Immature natural killer cell (primary cell): ENCODE measurements at regions not wholly inside any gene's neighbourhood (a gene's known extent, or its start where the extent isn't known, plus 50 kb on each side); places are given as distances from the start of the nearest gene placed in this dataset.
A peak's percentile ranks its signal among the peaks of the same experiment; 100 is the strongest.

Source experiments
- DNase-seq, 3 donors: peaks; one replicate each; pipeline ENCODE4 v3.0.0; 2022; ENCODE audit warnings: mixed read lengths in 1 of 3
- H3K27ac Mint-ChIP-seq, 6 donors: one replicate each; pipeline ENCODE4 v1.8.0; 2020; ENCODE audit warnings: mixed read lengths in 6 of 6, mild to moderate bottlenecking in 5 of 6, inconsistent platforms in 4 of 6, moderate library complexity in 3 of 6
- H3K27me3 Mint-ChIP-seq, 3 donors: one replicate each; pipeline ENCODE4 v1.8.0; 2020 to 2021; ENCODE audit warnings: low read depth in 3 of 3, mild to moderate bottlenecking in 3 of 3, mixed read lengths in 3 of 3, moderate library complexity in 3 of 3, inconsistent platforms in 1 of 3
- H3K36me3 Mint-ChIP-seq, 3 donors: one replicate each; pipeline ENCODE4 v1.8.0; 2020; ENCODE audit warnings: mixed read lengths in 3 of 3, inconsistent platforms in 2 of 3, mild to moderate bottlenecking in 2 of 3
- H3K4me1 Mint-ChIP-seq, 2 donors: one replicate each; pipeline ENCODE4 v1.8.0; 2020; ENCODE audit warnings: inconsistent platforms in 2 of 2, mild to moderate bottlenecking in 2 of 2, mixed read lengths in 2 of 2, moderate library complexity in 1 of 2
- H3K4me3 Mint-ChIP-seq, 5 donors: one replicate each; pipeline ENCODE4 v1.8.0; 2020; ENCODE audit warnings: mild to moderate bottlenecking in 5 of 5, mixed read lengths in 5 of 5, inconsistent platforms in 3 of 5, moderate library complexity in 3 of 5
- H3K9me3 Mint-ChIP-seq, 6 donors: one replicate each; pipeline ENCODE4 v1.8.0; 2020; ENCODE audit warnings: mild to moderate bottlenecking in 6 of 6, mixed read lengths in 6 of 6, inconsistent platforms in 4 of 6, moderate library complexity in 3 of 6

- Mint-ChIP-seq H3K9me3 (peaks cover 0 to 3% (median 0%) of the 10 kb centered on the region in 6 donors), H3K27ac (no peak overlapping the region), H3K4me1 (no peaks in the 10 kb centered on the region), H3K27me3 (peaks cover 2 to 4% (median 3%) of the 10 kb centered on the region in 3 donors), H3K36me3 (peaks cover 0 to 3% (median 2%) of the 10 kb centered on the region in 3 donors), H3K4me3 (no peak overlapping the region)
- DNase-seq = no peak
Measured at GRCh38 chr13:50410921-50411746, 395.9 kb downstream of the KCNRG start.

DNA sequence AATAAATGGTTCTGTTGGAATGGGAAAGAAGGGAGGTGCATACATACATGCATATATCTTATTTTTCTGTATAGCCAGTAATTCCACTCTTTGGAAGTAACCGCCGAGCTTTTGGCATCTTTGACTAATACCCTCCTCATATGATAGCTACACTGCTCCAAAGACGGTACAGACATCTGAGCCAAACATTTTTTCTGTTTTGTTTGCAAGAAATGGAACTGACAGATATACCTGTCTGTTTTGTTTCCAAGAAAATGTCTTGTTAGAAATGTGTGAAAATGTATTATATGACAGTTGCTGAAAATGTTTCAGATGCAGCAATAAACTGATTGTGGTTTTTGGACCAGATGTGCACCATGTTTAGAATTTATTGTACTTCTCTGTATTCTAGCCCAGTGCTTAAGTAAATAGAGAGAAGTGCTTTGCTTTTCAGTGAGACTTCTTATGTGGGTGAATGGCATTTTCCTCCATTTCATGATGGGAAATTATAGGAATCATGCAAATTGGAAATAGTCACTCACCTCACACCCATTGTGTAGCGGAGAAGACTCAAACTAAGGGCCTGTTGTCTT lies 396.9 kb downstream of the KCNRG start:
- peaks cover 0 to 3% (median 0%) of the 10 kb centered on the region in 6 donors for H3K9me3 Mint-ChIP-seq
- H3K27me3 Mint-ChIP-seq = peaks cover 0 to 4% (median 2%) of the 10 kb centered on the region in 3 donors
- H3K36me3 Mint-ChIP-seq = peaks cover 0 to 3% (median 2%) of the 10 kb centered on the region in 3 donors
- H3K4me3 Mint-ChIP-seq = no peak overlapping the region
- no peak for DNase-seq
- no peaks in the 10 kb centered on the region for H3K4me1 Mint-ChIP-seq
- no peak overlapping the region for H3K27ac Mint-ChIP-seq

DNA sequence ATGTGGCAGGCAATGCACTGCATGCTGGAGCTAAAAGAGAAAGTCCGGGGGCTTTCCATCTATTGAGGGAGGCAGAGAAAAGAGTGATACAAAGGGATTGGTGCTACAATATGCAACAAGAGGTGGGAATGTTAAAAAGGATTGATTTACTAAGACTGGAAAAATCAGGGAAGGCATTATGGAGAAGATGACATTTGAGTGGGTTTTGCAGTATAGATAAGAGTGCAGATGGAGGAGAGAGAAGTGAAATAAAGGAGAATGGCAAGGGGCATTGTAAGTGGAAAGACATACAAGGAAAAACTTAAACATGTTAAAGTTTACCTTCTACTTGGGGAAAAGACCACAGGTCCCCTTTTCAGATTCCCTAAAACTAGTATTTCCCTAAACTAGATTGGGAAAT lies 399.4 kb downstream of the KCNRG start:
- no peak for DNase-seq
- H3K4me1 Mint-ChIP-seq = no peaks in the 10 kb centered on the region

GRCh38 chr13:50415428-50415827 lies 400.2 kb downstream of the KCNRG start:
- no peak for DNase-seq
- Mint-ChIP-seq H3K36me3 (no peaks in the 10 kb centered on the region), H3K4me3 (no peak overlapping the region), H3K27me3 (peaks cover 0 to 2% (median 0%) of the 10 kb centered on the region in 3 donors), H3K9me3 (peaks cover 0 to 3% (median 0%) of the 10 kb centered on the region in 6 donors), H3K4me1 (no peaks in the 10 kb centered on the region), H3K27ac (no peak overlapping the region)

More for the DNA sequence above, 399.4 kb downstream of the KCNRG start:
- peaks cover 0 to 2% (median 0%) of the 10 kb centered on the region in 3 donors for H3K27me3 Mint-ChIP-seq
- H3K27ac Mint-ChIP-seq = no peak overlapping the region
- no peak overlapping the region for H3K4me3 Mint-ChIP-seq
- peaks cover 0 to 3% (median 0%) of the 10 kb centered on the region in 6 donors for H3K9me3 Mint-ChIP-seq
- no peaks in the 10 kb centered on the region for H3K36me3 Mint-ChIP-seq

GRCh38 chr13:50417597-50417996 lies 402.4 kb downstream of the KCNRG start:
- no peak overlapping the region for H3K4me3 Mint-ChIP-seq
- DNase-seq = no peak
- H3K4me1 Mint-ChIP-seq = peaks cover 11% of the 10 kb centered on the region in 2 donors
- peaks cover 0 to 2% (median 2%) of the 10 kb centered on the region in 3 donors for H3K27me3 Mint-ChIP-seq
- peak overlapping the region in 2 of 6 donors; percentile 63 to 77 for H3K27ac Mint-ChIP-seq
- H3K9me3 Mint-ChIP-seq = no peaks in the 10 kb centered on the region
- H3K36me3 Mint-ChIP-seq = no peaks in the 10 kb centered on the region

GRCh38 chr13:50419331-50419865 lies 404.2 kb downstream of the KCNRG start:
- H3K4me3 Mint-ChIP-seq = no peak overlapping the region
- no peak for DNase-seq
- peaks cover 14 to 21% of the 10 kb centered on the region in 2 donors for H3K4me1 Mint-ChIP-seq
- no peaks in the 10 kb centered on the region for H3K9me3 Mint-ChIP-seq
- peaks cover 0 to 2% (median 0%) of the 10 kb centered on the region in 3 donors for H3K27me3 Mint-ChIP-seq
- H3K27ac Mint-ChIP-seq = peak overlapping the region in 2 of 6 donors; percentile 14 to 41
- H3K36me3 Mint-ChIP-seq = no peaks in the 10 kb centered on the region

DNA sequence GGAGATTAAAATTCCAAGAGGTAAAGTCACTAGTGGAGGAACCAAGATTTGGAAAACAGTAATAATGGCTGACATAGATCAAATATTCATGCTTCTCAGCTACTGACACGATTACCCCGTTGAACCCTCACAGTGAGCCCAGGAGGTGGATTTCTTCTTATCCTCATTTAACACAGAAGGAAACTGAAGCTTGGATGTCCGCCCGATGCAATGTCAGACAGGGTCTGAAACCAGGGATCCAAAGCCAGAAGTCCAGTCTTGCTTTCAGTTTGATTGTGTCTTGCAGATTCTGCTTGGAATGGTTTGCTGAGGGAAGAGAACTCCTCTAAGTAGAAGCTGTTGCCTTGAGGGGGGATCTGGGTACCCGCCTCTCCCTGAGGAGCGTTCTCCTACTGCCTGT lies 404.7 kb downstream of the KCNRG start:
- no peak overlapping the region for H3K4me3 Mint-ChIP-seq
- H3K4me1 Mint-ChIP-seq = peaks cover 14 to 21% of the 10 kb centered on the region in 2 donors
- peaks cover 0 to 2% (median under 1%) of the 10 kb centered on the region in 3 donors for H3K27me3 Mint-ChIP-seq
- H3K36me3 Mint-ChIP-seq = no peaks in the 10 kb centered on the region
- H3K27ac Mint-ChIP-seq = peak overlapping the region in 2 of 6 donors; percentile 14 to 41
- no peak for DNase-seq
- no peaks in the 10 kb centered on the region for H3K9me3 Mint-ChIP-seq

GRCh38 chr13:50420718-50421472 lies 405.7 kb downstream of the KCNRG start:
- DNase-seq = no peak
- no peaks in the 10 kb centered on the region for H3K36me3 Mint-ChIP-seq
- no peaks in the 10 kb centered on the region for H3K9me3 Mint-ChIP-seq
- H3K27me3 Mint-ChIP-seq = peaks cover 0 to 2% (median 2%) of the 10 kb centered on the region in 3 donors
- H3K4me3 Mint-ChIP-seq = no peak overlapping the region
- peaks cover 14 to 22% of the 10 kb centered on the region in 2 donors for H3K4me1 Mint-ChIP-seq
- H3K27ac Mint-ChIP-seq = no peak overlapping the region

DNA sequence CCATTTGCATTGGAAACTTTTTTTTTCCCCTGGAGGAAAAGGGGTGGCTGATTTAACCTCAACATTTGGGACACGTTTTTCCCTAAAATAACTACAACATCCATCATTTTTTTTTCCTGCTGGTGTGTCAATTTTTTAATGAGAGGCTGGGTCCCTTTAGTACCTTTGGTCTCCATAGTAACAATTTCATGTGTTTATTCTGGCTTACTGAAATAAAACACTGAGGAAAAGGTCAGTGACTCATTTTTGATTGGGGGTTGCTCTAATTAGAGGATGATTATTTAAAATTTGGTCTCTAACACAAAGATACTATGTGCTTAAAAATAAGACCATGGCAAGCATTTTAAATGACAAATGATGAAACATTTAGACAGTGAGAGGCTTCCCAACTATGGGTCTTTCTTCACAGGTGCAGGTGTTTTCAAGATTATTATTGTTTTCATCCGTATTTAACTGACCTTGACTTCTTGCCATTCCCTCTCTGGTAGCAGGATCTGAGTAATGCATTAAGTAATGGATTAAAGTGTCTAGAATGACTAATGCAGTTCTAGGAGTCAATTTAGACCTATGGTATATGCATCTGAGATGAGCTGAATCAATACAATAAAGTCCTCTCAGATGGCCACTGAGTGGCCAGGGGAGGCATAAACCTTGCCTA lies 406.4 kb downstream of the KCNRG start:
- no peak for DNase-seq
- H3K4me1 Mint-ChIP-seq = peaks cover 17 to 25% of the 10 kb centered on the region in 2 donors
- H3K27ac Mint-ChIP-seq = peak overlapping the region in 2 of 6 donors; percentile 73 to 77
- no peaks in the 10 kb centered on the region for H3K9me3 Mint-ChIP-seq
- H3K27me3 Mint-ChIP-seq = peaks cover 0 to 2% (median 2%) of the 10 kb centered on the region in 3 donors
- H3K4me3 Mint-ChIP-seq = no peak overlapping the region
- H3K36me3 Mint-ChIP-seq = no peaks in the 10 kb centered on the region

- H3K36me3 Mint-ChIP-seq = no peaks in the 10 kb centered on the region
- peaks cover 25 to 33% of the 10 kb centered on the region in 2 donors for H3K4me1 Mint-ChIP-seq
- DNase-seq = peak; percentile 21 to 43 (median 23)
- H3K9me3 Mint-ChIP-seq = no peaks in the 10 kb centered on the region
- peak overlapping the region; percentile 6 to 62 (median 31) for H3K4me3 Mint-ChIP-seq
- peaks cover 0 to 4% (median 2%) of the 10 kb centered on the region in 3 donors for H3K27me3 Mint-ChIP-seq
- peak overlapping the region; percentile 53 to 77 (median 73) for H3K27ac Mint-ChIP-seq
Measured at GRCh38 chr13:50422181-50423148, 407.2 kb downstream of the KCNRG start.

DNA sequence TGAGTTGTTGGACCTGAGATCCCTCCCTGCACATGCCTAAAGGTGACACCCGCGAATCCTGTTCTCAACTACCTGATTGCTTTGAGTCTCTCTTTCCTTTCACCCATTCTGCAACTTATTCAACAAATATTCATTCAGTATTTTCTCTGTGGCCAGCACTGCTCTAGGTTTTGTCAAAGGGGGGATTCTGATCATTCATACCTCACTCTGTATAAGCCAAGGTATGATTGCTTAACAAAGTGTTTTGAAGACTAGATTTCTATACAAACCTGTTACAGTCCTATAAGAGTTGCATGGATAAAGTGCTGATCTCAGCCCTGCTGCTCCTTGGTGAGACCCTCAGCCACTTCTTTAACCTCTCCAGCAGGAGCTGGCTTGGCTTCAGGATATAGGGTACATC lies 409.7 kb downstream of the KCNRG start:
- Mint-ChIP-seq H3K27ac (peak overlapping the region in 1 of 6 donors; percentile 7), H3K27me3 (peaks cover 0 to 5% (median 2%) of the 10 kb centered on the region in 3 donors), H3K36me3 (peaks cover 0 to 3% (median 0%) of the 10 kb centered on the region in 3 donors), H3K9me3 (no peaks in the 10 kb centered on the region), H3K4me3 (no peak overlapping the region), H3K4me1 (peaks cover 46 to 49% of the 10 kb centered on the region in 2 donors)
- DNase-seq = no peak

- H3K27ac Mint-ChIP-seq = no peak overlapping the region
- no peak overlapping the region for H3K4me3 Mint-ChIP-seq
- H3K27me3 Mint-ChIP-seq = peaks cover 0 to 5% (median 2%) of the 10 kb centered on the region in 3 donors
- DNase-seq = no peak
- H3K4me1 Mint-ChIP-seq = peaks cover 46 to 49% of the 10 kb centered on the region in 2 donors
- H3K36me3 Mint-ChIP-seq = peaks cover 0 to 3% (median 0%) of the 10 kb centered on the region in 3 donors
- H3K9me3 Mint-ChIP-seq = no peaks in the 10 kb centered on the region
Measured at GRCh38 chr13:50425772-50426171, 410.5 kb downstream of the KCNRG start.
